Esophagus muscularis mucosa (tissue), 4 donors: ENCODE measurements at regions not wholly inside any gene's neighbourhood (a gene's known extent, or its start where the extent isn't known, plus 50 kb on each side); places are given as distances from the start of the nearest gene placed in this dataset.

ENCODE experiments used
- DNase-seq: peaks from one replicate; pipeline ENCODE4 v3.0.0-alpha.2; 2017; ENCODE audit errors: extremely low spot score
- H3K27ac ChIP-seq, 4 donors: fragments of 200-600 bp; sonication (generic); replicated peaks in 1 of 4; 1 replicate in 3 of 4; 2 replicates in 1 of 4; pipeline ENCODE4 v1.5.1; 2016 to 2019; ENCODE audit warnings: mild to moderate bottlenecking in 1 of 4
- H3K27me3 ChIP-seq, 4 donors: fragments of 200-600 bp; sonication (generic); one replicate each; pipeline versions ENCODE4 v1.5.1 to v1.6.0; 2016 to 2019
- H3K36me3 ChIP-seq, 4 donors: fragments of 200-600 bp; sonication (generic); one replicate each; pipeline ENCODE4 v1.5.1; 2016 to 2019
- H3K4me1 ChIP-seq, 4 donors: fragments of 200-600 bp; sonication (generic); one replicate each; pipeline ENCODE4 v1.5.1; 2016 to 2019
- H3K4me3 ChIP-seq, 4 donors: fragments of 200-600 bp; sonication (generic); 1 replicate in 2 of 4; 2 replicates in 2 of 4; pipeline ENCODE4 v1.5.1; 2016 to 2019; ENCODE audit warnings: mild to moderate bottlenecking in 4 of 4, moderate library complexity in 1 of 4
- H3K9me3 ChIP-seq, 4 donors: fragments of 200-600 bp; sonication (generic); 1 replicate in 3 of 4; 2 replicates in 1 of 4; pipeline ENCODE4 v1.5.1; 2016 to 2019
- EP300 ChIP-seq: sonication (generic); formaldehyde crosslinking; IDR thresholded peaks from one replicate; pipeline ENCODE4 v1.6.1; 2017; ENCODE audit warnings: antibody characterized with exemption
- POLR2A ChIP-seq: fragments of 450-650 bp; IDR thresholded peaks from one replicate; pipeline ENCODE4 v1.6.1; 2017; ENCODE audit warnings: antibody characterized with exemption, moderate library complexity, mild to moderate bottlenecking, low read depth
- POLR2AphosphoS5 ChIP-seq, 2 donors: sonication (generic); formaldehyde crosslinking; IDR thresholded peaks; one replicate each; pipeline ENCODE4 v1.6.1; 2017; ENCODE audit warnings: antibody characterized with exemption in 2 of 2
- WGBS: methylation state at CpG from one replicate; pipeline ENCODE4 v1.1.5; 2018; 5-methylcytosine and 5-hydroxymethylcytosine counted together
- intact Hi-C: fragments of 100-400 bp; cut with DNase I; formaldehyde crosslinking; loops from one replicate; pipeline ENCODE4 v1.15.1; 2023
- TF ChIP-seq, protein P1 (sequence below), 3 experiments: fragments of 200-600 bp in 2 of 3; fragments of 450-650 bp in 1 of 3; sonication (generic) in 2 of 3; IDR thresholded peaks; one replicate each; pipeline ENCODE4 v1.5.1; 2017 to 2019; ENCODE audit warnings: antibody characterized with exemption in 3 of 3, mild to moderate bottlenecking in 2 of 3, moderate library complexity in 1 of 3

DNA sequence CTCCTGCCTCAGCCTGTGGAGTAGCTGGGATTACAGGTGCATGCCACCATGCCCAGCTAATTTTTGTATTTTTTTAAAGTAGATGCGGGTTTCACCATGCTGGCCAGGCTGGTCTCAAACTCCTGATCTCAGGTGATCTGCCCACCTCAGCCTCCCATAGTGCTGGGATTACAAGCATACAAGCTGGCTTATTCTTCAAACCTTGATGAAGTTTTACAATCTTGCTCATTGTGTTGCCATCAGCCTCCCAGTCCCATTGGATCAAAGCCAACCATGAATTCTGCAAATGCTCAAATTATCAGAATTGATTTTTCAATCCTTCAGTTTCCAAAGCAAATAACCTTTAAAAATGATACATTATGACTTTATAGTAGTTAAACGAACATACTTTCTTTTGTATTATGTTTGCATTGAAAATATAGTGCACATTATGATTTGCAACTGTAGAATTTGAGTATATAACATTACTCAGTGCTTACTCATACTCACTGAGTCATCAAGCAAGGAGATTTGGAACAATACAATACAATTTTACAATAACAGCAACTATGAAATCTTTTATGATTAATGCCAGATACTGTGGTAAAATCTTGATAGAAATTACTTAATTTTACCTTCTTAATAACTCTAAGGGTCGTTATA, 1491.9 kb upstream of the CELF4 start:
- H3K9me3 ChIP-seq = no peaks in the 10 kb centered on the region
- H3K4me3 ChIP-seq = no peak overlapping the region
- no peaks in the 10 kb centered on the region for H3K27me3 ChIP-seq
- no peak for DNase-seq
- WGBS = 81% methylated on average over 3 of the region's 3 CpGs
- H3K36me3 ChIP-seq = no peaks in the 10 kb centered on the region
- no peak for TF ChIP-seq POLR2A
- no peak for TF ChIP-seq POLR2AphosphoS5 (IDR thresholded peaks at IDR 0.05)
- TF ChIP-seq, protein P1, sequence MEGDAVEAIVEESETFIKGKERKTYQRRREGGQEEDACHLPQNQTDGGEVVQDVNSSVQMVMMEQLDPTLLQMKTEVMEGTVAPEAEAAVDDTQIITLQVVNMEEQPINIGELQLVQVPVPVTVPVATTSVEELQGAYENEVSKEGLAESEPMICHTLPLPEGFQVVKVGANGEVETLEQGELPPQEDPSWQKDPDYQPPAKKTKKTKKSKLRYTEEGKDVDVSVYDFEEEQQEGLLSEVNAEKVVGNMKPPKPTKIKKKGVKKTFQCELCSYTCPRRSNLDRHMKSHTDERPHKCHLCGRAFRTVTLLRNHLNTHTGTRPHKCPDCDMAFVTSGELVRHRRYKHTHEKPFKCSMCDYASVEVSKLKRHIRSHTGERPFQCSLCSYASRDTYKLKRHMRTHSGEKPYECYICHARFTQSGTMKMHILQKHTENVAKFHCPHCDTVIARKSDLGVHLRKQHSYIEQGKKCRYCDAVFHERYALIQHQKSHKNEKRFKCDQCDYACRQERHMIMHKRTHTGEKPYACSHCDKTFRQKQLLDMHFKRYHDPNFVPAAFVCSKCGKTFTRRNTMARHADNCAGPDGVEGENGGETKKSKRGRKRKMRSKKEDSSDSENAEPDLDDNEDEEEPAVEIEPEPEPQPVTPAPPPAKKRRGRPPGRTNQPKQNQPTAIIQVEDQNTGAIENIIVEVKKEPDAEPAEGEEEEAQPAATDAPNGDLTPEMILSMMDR (IDR thresholded peaks at IDR 0.05) = no peak
- TF ChIP-seq EP300 = no peak
- intact Hi-C loops = no loop called here
- H3K4me1 ChIP-seq = no peaks in the 10 kb centered on the region
- no peak overlapping the region for H3K27ac ChIP-seq

GRCh38 chr18:39053571-39053970, 1488.0 kb upstream of the CELF4 start:
- no peak for TF ChIP-seq POLR2A
- TF ChIP-seq, protein P1 (IDR thresholded peaks at IDR 0.05) = no peak
- TF ChIP-seq POLR2AphosphoS5 (IDR thresholded peaks at IDR 0.05) = no peak
- no peak for TF ChIP-seq EP300
- H3K4me3 ChIP-seq = no peak overlapping the region
- no peak overlapping the region for H3K27ac ChIP-seq
- H3K9me3 ChIP-seq = no peaks in the 10 kb centered on the region
- H3K27me3 ChIP-seq = no peaks in the 10 kb centered on the region
- no peak for DNase-seq
- WGBS = 73% methylated on average over 2 of the region's 2 CpGs
- intact Hi-C loops = no loop called here
- H3K36me3 ChIP-seq = no peaks in the 10 kb centered on the region
- H3K4me1 ChIP-seq = peaks cover 0 to 3% (median 0%) of the 10 kb centered on the region in 4 donors

GRCh38 chr18:39051013-39051412, 1485.4 kb upstream of the CELF4 start:
- Histone ChIP-seq H3K9me3 (no peaks in the 10 kb centered on the region), H3K27me3 (no peaks in the 10 kb centered on the region), H3K4me3 (no peak overlapping the region), H3K36me3 (no peaks in the 10 kb centered on the region), H3K4me1 (peaks cover 0 to 3% (median 0%) of the 10 kb centered on the region in 4 donors), H3K27ac (no peak overlapping the region)
- no peak for DNase-seq
- intact Hi-C loops = no loop called here
- TF ChIP-seq EP300 (no peak), POLR2A (no peak), POLR2AphosphoS5 (IDR thresholded peaks at IDR 0.05) (no peak)
- TF ChIP-seq, protein P1 (IDR thresholded peaks at IDR 0.05) = no peak

DNA sequence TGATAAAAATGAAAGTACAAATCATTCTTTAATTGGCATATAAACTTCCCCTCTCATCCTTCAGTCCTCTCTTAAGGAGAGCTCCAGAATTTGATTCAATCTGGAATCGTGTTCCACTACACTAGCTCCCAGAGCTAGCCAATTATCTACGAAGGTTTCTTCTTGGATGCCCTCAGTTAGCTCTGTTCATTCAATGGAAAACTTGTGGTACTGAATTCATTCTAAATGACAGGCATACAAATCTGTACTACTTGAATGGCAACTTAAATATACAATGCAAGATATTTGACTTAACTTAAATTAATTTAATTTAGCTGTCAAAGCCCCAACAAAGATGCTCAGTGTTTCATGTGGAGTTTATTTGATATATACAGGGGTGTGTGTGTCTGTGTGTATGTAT, 1474.2 kb upstream of the CELF4 start:
- 63% methylated on average over 2 of the region's 2 CpGs for WGBS
- Histone ChIP-seq H3K4me1 (no peaks in the 10 kb centered on the region), H3K36me3 (no peaks in the 10 kb centered on the region), H3K4me3 (no peak overlapping the region), H3K27ac (no peak overlapping the region), H3K9me3 (no peaks in the 10 kb centered on the region), H3K27me3 (no peaks in the 10 kb centered on the region)
- intact Hi-C loops = no loop called here
- TF ChIP-seq EP300 (no peak), POLR2AphosphoS5 (IDR thresholded peaks at IDR 0.05) (no peak), POLR2A (no peak)
- TF ChIP-seq, protein P1 (IDR thresholded peaks at IDR 0.05) = no peak
- DNase-seq = no peak

GRCh38 chr18:39037925-39038324, 1472.3 kb upstream of the CELF4 start:
- H3K36me3 ChIP-seq = no peaks in the 10 kb centered on the region
- H3K9me3 ChIP-seq = no peaks in the 10 kb centered on the region
- TF ChIP-seq POLR2A = no peak
- no peak for TF ChIP-seq POLR2AphosphoS5 (IDR thresholded peaks at IDR 0.05)
- TF ChIP-seq, protein P1 (IDR thresholded peaks at IDR 0.05) = no peak
- TF ChIP-seq EP300 = no peak
- H3K27me3 ChIP-seq = no peaks in the 10 kb centered on the region
- intact Hi-C loops = no loop called here
- no peak for DNase-seq
- no peaks in the 10 kb centered on the region for H3K4me1 ChIP-seq
- 53% methylated on average over 2 of the region's 2 CpGs for WGBS
- H3K4me3 ChIP-seq = no peak overlapping the region
- no peak overlapping the region for H3K27ac ChIP-seq
